Stomach (tissue), 4 donors: ENCODE measurements at regions not wholly inside any gene's neighbourhood (a gene's known extent, or its start where the extent isn't known, plus 50 kb on each side); places are given as distances from the start of the nearest gene placed in this dataset.

Experiments used
- EP300 ChIP-seq: sonication (generic); formaldehyde crosslinking; IDR thresholded peaks from one replicate; pipeline ENCODE4 v1.6.1; 2017; ENCODE audit warnings: antibody characterized with exemption
- POLR2A ChIP-seq, 4 donors: fragments of 450-650 bp; IDR thresholded peaks; one replicate each; pipeline ENCODE4 v1.6.1; 2016; ENCODE audit warnings: antibody characterized with exemption in 4 of 4, control low read depth in 2 of 4, mild to moderate bottlenecking in 1 of 4, moderate library complexity in 1 of 4
- POLR2AphosphoS5 ChIP-seq, 3 donors: sonication (generic); formaldehyde crosslinking; IDR thresholded peaks; one replicate each; pipeline ENCODE4 v1.6.1; 2016; ENCODE audit warnings: antibody characterized with exemption in 3 of 3
- TF ChIP-seq, protein P1 (sequence below), 7 experiments: fragments of 450-650 bp in 4 of 7; fragments of 200-600 bp in 3 of 7; sonication (generic) in 3 of 7; IDR thresholded peaks; one replicate each; pipeline ENCODE4 v1.5.1; 2016 to 2019; ENCODE audit warnings: antibody characterized with exemption in 7 of 7, control low read depth in 2 of 7, mild to moderate bottlenecking in 1 of 7

DNA sequence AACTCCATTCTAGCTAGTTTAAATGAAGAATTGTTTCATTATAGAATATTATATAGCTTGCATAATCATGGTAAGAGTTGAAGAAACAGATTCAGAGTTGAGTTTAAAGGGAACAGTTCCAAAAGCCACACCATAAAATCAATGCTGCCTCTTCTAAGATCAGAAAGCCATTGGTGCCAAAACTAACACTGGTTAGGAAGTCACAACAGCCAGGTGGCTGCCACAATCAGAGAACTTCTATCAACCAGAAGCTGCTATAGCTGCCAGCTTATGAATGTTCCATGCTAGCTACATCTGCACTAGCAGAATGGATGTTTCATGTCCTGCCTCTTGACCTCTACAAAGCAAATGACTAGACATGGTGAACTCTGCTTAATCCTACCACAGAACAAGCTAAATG is 583.1 kb upstream of the LRRN3 start:
- TF ChIP-seq, protein P1, sequence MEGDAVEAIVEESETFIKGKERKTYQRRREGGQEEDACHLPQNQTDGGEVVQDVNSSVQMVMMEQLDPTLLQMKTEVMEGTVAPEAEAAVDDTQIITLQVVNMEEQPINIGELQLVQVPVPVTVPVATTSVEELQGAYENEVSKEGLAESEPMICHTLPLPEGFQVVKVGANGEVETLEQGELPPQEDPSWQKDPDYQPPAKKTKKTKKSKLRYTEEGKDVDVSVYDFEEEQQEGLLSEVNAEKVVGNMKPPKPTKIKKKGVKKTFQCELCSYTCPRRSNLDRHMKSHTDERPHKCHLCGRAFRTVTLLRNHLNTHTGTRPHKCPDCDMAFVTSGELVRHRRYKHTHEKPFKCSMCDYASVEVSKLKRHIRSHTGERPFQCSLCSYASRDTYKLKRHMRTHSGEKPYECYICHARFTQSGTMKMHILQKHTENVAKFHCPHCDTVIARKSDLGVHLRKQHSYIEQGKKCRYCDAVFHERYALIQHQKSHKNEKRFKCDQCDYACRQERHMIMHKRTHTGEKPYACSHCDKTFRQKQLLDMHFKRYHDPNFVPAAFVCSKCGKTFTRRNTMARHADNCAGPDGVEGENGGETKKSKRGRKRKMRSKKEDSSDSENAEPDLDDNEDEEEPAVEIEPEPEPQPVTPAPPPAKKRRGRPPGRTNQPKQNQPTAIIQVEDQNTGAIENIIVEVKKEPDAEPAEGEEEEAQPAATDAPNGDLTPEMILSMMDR (IDR thresholded peaks at IDR 0.05), result no peak
- no peak for TF ChIP-seq POLR2AphosphoS5 (IDR thresholded peaks at IDR 0.05)
- TF ChIP-seq EP300, result no peak
- no peak for TF ChIP-seq POLR2A (IDR thresholded peaks at IDR 0.05)
